Testis (tissue), 2 donors: ENCODE measurements at regions not wholly inside any gene's neighbourhood (a gene's known extent, or its start where the extent isn't known, plus 50 kb on each side); places are given as distances from the start of the nearest gene placed in this dataset.
"Not testable (repeated sequence)": the region's sequence is repeated elsewhere in the genome, so short reads cannot be mapped to it uniquely, and the experiment has no call there.

Source experiments
- DNase-seq: peaks from one replicate; pipeline ENCODE4 v3.0.0-alpha.2; 2019
- H3K27ac ChIP-seq, 2 donors: fragments of 200-600 bp; sonication (generic); one replicate each; pipeline ENCODE4 v1.5.1; 2019
- H3K27me3 ChIP-seq: fragments of 200-600 bp; sonication (generic); one replicate; pipeline ENCODE4 v1.5.1; 2019
- H3K36me3 ChIP-seq: fragments of 200-600 bp; sonication (generic); one replicate; pipeline ENCODE4 v1.5.1; 2017; ENCODE audit warnings: low read depth; ENCODE audit errors: missing control alignments
- H3K4me1 ChIP-seq: fragments of 200-600 bp; sonication (generic); one replicate; pipeline ENCODE4 v1.5.1; 2019
- H3K4me3 ChIP-seq, 2 donors: fragments of 200-600 bp; sonication (generic); one replicate each; pipeline ENCODE4 v1.5.1; 2017 to 2019
- H3K9me3 ChIP-seq: fragments of 200-600 bp; sonication (generic); one replicate; pipeline ENCODE4 v1.5.1; 2017
- POLR2A ChIP-seq: fragments of 450-650 bp; IDR thresholded peaks from one replicate; pipeline ENCODE4 v1.6.1; 2017; ENCODE audit warnings: antibody characterized with exemption, mild to moderate bottlenecking, moderate library complexity
- WGBS, 2 donors: methylation state at CpG; one replicate each; pipeline ENCODE4 v1.1.5; 2018; 5-methylcytosine and 5-hydroxymethylcytosine counted together
- intact Hi-C: fragments of 100-400 bp; cut with DNase I; formaldehyde crosslinking; loops from one replicate; pipeline ENCODE4 v1.15.1; 2023; ENCODE audit warnings: low total_unique reads
- TF ChIP-seq, protein P1 (sequence below), 3 experiments: fragments of 450-650 bp in 2 of 3; fragments of 200-600 bp in 1 of 3; sonication (generic) in 1 of 3; IDR thresholded peaks; one replicate each; pipeline ENCODE4 v1.5.1; 2016 to 2019; ENCODE audit warnings: antibody characterized with exemption in 3 of 3, mild to moderate bottlenecking in 2 of 3, moderate library complexity in 1 of 3

DNA sequence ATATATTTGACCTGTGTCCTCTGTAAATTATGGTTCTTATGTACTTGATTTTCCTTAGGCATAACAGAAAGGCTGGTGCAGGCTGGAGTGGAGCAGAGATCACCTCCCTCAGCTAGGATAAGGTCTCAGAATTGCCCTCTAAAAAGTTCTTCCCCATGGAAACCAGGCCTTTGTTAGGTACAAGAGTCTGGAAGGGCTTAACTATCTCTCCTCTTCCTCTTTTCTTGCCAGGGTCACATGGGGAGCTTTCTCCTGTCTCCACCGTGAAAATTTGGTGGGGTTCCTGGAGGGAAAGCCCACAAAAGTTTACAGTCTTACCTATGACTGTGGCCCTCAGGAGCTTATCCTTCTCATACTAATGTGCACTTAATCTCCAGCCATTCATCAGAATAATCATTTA lies 633.2 kb downstream of the MCTP2 start:
- H3K9me3 ChIP-seq, result no peaks in the 10 kb centered on the region
- 79 to 85% methylated on average over 1 of the region's 1 CpG for WGBS, 2 donors
- intact Hi-C loops, result no loop called here
- no peaks in the 10 kb centered on the region for H3K36me3 ChIP-seq
- no peak overlapping the region for H3K27ac ChIP-seq
- H3K4me3 ChIP-seq, result no peak overlapping the region
- no peaks in the 10 kb centered on the region for H3K27me3 ChIP-seq
- DNase-seq, result no peak
- no peaks in the 10 kb centered on the region for H3K4me1 ChIP-seq
- TF ChIP-seq, protein P1, sequence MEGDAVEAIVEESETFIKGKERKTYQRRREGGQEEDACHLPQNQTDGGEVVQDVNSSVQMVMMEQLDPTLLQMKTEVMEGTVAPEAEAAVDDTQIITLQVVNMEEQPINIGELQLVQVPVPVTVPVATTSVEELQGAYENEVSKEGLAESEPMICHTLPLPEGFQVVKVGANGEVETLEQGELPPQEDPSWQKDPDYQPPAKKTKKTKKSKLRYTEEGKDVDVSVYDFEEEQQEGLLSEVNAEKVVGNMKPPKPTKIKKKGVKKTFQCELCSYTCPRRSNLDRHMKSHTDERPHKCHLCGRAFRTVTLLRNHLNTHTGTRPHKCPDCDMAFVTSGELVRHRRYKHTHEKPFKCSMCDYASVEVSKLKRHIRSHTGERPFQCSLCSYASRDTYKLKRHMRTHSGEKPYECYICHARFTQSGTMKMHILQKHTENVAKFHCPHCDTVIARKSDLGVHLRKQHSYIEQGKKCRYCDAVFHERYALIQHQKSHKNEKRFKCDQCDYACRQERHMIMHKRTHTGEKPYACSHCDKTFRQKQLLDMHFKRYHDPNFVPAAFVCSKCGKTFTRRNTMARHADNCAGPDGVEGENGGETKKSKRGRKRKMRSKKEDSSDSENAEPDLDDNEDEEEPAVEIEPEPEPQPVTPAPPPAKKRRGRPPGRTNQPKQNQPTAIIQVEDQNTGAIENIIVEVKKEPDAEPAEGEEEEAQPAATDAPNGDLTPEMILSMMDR (IDR thresholded peaks at IDR 0.05), result no peak
- no peak for TF ChIP-seq POLR2A

DNA sequence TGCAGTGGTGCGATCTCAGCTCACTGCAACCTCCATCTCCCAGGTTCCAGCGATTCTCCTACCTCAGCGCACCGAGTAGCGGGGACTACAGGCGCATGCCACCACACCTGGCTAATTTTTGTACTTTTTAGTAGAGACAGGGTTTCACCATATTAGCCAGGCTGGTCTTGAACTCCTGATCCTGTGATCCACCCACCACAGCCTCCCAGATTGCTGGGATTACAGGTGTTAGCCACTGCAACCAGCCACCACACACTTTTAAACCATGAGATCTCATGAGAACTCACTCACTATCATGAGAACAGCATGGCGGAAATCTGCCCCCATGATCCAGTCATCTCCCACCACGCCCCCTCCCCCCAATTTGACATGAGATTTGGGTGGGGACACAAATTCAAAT lies 636.9 kb downstream of the MCTP2 start:
- H3K27ac ChIP-seq, intact Hi-C loops, H3K4me1 ChIP-seq, H3K4me3 ChIP-seq, H3K27me3 ChIP-seq, DNase-seq, H3K9me3 ChIP-seq, H3K36me3 ChIP-seq: not testable (repeated sequence)
- WGBS, 2 donors, result 88 to 96% methylated on average over 7 to 8 of the region's 8 CpGs

DNA sequence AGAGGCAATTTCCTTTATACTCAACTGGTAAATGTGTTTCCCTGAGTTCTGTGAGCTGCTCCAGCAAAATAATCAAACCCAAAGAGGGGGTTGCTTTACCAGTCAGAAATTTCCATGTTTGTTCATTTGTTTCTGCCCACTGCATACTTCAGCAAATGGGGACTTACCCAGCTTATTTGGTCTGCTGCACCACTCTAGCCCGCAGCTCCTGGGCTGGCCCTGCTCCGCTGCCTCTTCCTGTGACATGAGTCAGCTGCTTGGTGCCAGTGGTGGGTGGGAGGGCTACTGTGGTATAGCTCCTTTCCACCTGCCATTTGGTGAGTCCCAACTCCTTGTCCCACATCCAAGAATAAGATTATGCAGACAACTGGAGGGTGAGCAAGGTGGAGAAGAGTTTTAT lies 644.2 kb downstream of the MCTP2 start:
- Histone ChIP-seq H3K9me3 (no peaks in the 10 kb centered on the region), H3K4me1 (no peaks in the 10 kb centered on the region), H3K27me3 (no peaks in the 10 kb centered on the region), H3K27ac (no peak overlapping the region), H3K4me3 (no peak overlapping the region), H3K36me3 (no peaks in the 10 kb centered on the region)
- WGBS, 2 donors, result 83 to 92% methylated on average over 2 of the region's 2 CpGs
- intact Hi-C loops, result no loop called here
- TF ChIP-seq, protein P1 (IDR thresholded peaks at IDR 0.05), result no peak
- TF ChIP-seq POLR2A, result no peak
- no peak for DNase-seq

DNA sequence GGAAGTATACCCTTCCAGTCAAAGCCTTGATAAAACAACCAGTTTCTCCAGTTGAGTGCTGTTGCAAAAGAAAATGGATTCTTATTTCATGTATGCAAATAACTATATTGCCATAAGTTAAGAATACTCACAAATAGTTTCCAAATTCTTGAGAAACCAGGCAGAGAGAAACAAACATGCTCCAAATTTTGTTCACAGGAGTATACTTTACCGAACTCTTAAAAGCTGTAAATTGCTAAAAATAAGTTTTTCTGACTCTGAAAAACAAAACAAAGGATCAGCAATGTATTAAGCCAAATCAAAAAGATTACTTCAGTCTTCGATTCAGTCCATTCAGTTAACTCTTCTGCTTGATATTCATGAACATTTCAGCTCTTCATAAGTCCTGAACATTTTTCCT lies 646.5 kb downstream of the MCTP2 start:
- Histone ChIP-seq H3K9me3 (no peaks in the 10 kb centered on the region), H3K27me3 (no peaks in the 10 kb centered on the region), H3K4me1 (no peaks in the 10 kb centered on the region), H3K36me3 (no peaks in the 10 kb centered on the region), H3K4me3 (no peak overlapping the region), H3K27ac (no peak overlapping the region)
- TF ChIP-seq, protein P1 (IDR thresholded peaks at IDR 0.05), result no peak
- no peak for TF ChIP-seq POLR2A
- intact Hi-C loops, result no loop called here
- WGBS, 2 donors, result 88 to 89% methylated on average over 2 of the region's 2 CpGs
- no peak for DNase-seq

DNA sequence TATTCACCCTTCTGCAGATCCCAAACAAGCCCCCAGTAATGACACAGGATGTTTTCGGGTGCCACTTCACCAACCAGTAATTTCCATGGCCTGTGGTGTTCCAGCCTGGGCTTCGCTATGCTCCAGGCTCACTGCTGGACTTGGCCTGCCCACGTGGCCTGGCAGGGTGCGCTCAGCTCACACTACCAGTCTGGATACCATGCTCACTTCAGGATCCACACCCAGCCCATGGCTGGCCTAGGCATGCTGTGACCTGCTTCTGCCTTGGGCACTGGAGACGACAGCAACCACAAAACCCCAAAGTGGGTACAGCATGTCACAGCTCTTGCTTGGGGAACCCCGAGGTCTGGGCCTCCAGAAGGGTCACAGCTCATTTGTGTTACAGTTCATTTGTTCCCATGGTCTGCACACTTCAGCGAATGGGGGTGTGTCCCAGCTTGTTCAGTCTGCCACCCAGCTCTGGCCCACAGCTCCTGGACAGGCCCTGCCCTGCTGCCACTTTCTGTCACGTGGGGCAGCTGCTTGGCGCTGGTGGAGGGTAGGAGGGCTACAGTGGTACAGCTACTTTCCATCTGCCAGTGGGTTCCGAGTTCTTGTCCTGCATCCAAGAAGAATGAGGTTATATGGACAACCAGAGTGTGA lies 650.8 kb downstream of the MCTP2 start:
- no peak for TF ChIP-seq POLR2A
- TF ChIP-seq, protein P1 (IDR thresholded peaks at IDR 0.05), result no peak
- WGBS, 2 donors, result 92 to 95% methylated on average over 7 to 10 of the region's 10 CpGs
- DNase-seq, result no peak
- intact Hi-C loops, result no loop called here
- no peak overlapping the region for H3K27ac ChIP-seq
- no peaks in the 10 kb centered on the region for H3K9me3 ChIP-seq
- no peaks in the 10 kb centered on the region for H3K4me1 ChIP-seq
- H3K27me3 ChIP-seq, result no peaks in the 10 kb centered on the region
- H3K4me3 ChIP-seq, result no peak overlapping the region
- H3K36me3 ChIP-seq, result no peaks in the 10 kb centered on the region
